HG02759 (cell line): ENCODE measurements at regions not wholly inside any gene's neighbourhood (a gene's known extent, or its start where the extent isn't known, plus 50 kb on each side); places are given as distances from the start of the nearest gene placed in this dataset.
"Not testable (repeated sequence)": the region's sequence is repeated elsewhere in the genome, so short reads cannot be mapped to it uniquely, and the experiment has no call there.

Experiments
- ATAC-seq: cut with Tn5 transposase; IDR thresholded peaks from one replicate; pipeline ENCODE4 v1.9.1; 2021; ENCODE audit warnings: mild to moderate bottlenecking, moderate library complexity; ENCODE audit not compliant: unreplicated experiment

DNA sequence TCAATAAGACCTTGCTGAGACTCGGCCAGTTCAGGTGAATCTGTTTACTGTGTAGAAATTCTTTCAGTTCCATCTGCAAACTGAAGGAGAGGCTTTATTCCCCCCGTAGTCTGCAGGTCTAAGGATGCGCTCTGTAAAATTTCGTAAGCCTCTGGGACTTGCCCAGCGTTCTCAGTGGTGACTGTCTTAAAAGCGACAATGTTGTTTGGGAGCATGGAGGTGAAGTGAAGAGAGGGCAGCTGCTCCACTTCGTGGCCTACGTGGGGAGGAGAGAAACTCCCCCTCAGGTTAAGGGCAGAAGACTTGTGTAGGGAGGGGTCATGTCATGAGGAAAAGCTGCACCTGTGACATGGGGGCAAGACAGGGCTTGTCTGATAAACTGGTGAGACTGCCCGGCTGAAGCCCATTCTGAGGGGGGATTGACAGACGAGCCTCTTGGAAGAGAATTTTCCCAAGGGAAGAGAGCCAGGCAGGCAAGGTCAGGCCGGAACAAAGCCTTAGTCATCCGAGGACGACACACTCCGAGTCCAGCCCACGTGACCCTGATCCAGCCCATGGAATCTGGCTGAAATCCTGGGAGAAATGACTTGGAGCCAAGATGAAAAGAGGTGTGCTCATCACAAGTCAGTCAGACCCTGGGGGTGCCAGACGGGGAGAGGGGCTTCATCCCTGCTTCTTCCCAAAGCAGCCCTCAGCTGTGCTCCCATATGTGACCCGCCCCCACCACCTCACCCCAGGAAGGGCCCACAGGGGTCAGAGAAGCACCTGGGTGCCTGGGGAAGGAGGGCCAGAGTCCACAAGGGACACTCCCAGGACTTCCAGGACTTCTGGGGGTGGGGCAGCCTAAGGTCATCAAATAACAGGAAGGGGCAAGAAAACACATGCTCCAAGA is 88.5 kb upstream of the SH3BP4 start:
- no peak for ATAC-seq

DNA sequence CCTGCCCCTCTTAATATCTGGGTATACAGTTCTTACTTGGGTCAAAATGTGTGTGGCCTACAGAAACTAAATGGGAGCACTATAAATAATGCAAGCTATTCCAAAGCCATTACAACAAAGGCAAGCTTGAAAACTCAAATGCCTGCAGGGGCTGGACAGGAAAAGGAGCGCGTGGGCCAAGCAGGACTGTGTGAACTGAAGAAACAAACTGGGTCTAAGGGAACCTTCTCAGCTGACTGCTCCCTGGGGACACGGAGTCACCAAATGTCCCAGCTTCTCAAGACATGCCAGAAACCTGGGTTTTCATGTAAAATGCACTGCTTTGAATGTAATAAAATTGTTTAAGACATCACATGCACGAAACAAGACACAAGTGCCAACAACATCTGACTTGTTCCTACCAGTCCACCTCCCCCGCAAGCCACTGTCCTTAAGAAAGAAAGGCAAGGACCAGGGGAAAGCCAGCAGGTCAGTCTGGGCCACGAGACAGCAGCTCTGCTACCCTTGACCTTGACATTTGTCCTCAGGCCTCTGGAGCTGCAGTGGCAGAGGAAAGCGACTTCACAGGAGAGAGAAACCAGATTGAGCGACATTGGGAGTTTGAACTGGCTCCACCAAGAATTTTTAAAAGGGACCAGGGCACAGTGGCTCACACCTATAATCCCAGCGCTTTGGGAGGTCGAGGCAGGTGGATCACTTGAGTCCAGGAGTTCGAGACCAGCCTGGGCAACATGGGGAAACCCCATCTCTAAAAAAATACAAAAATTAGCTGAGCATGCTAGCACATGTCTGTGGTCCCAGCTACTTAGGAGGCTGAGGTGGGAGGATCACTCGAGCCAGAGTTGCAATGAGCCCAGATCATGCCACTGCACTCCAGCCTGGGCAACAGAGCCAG is 89.7 kb upstream of the SH3BP4 start:
- no peak for ATAC-seq

DNA sequence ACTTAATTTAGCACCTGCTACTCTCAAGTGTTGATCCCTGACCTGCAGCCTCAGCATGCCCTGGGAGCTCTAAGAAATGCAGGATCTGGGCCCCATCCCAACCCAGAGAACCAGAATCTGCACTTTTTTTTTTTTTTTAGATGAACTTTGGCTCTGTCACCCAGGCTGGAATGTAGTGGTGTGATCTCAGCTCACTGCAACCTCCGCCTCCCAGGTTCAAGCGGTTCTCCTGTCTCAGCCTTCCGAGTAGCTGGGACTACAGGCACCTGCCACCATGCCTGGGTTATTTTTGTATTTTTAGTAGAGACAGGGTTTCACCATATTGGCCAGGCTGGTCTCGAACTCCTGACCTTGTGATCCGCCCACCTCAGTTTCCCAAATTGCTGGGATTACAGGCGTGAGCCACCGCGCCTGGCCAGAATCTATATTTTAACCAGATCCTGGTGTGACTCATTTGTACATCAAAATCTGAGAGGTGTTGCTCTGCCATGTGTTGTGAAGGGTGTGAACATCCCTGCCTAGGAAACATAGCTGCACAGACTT is 92.4 kb upstream of the SH3BP4 start:
- not testable (repeated sequence) for ATAC-seq

- no peak for ATAC-seq
Measured at GRCh38 chr2:234858790-234859329, 93.0 kb upstream of the SH3BP4 start.

- ATAC-seq, result no peak
Measured at GRCh38 chr2:234858145-234858544, 93.7 kb upstream of the SH3BP4 start.

GRCh38 chr2:234853729-234854128 is 98.1 kb upstream of the SH3BP4 start:
- no peak for ATAC-seq

- ATAC-seq, result no peak
Measured at GRCh38 chr2:234852941-234853340, 98.9 kb upstream of the SH3BP4 start.

- no peak for ATAC-seq
Measured at GRCh38 chr2:234852035-234852434, 99.8 kb upstream of the SH3BP4 start.

- no peak for ATAC-seq
Measured at GRCh38 chr2:234851451-234851850, 100.4 kb upstream of the SH3BP4 start.

GRCh38 chr2:234850818-234851217 is 101.0 kb upstream of the SH3BP4 start:
- no peak for ATAC-seq

- ATAC-seq, result no peak
Measured at GRCh38 chr2:234849678-234850077, 102.1 kb upstream of the SH3BP4 start.

GRCh38 chr2:234848578-234848977 is 103.2 kb upstream of the SH3BP4 start:
- ATAC-seq, result no peak

- no peak for ATAC-seq
Measured at GRCh38 chr2:234847639-234848038, 104.2 kb upstream of the SH3BP4 start.

DNA sequence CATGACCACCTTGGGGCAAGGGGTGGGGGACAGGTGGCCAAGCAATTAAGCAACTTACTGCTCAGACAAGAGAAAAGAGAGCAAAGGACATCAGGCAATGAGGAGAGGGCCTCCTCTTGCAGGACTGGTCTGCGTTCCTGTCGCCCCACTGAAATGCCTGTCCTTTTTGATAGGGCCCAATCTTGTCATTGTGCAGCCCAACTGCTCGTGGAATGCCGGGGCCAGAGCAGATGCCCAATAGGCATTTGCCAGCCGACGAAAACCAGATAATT is 104.5 kb upstream of the SH3BP4 start:
- no peak for ATAC-seq

DNA sequence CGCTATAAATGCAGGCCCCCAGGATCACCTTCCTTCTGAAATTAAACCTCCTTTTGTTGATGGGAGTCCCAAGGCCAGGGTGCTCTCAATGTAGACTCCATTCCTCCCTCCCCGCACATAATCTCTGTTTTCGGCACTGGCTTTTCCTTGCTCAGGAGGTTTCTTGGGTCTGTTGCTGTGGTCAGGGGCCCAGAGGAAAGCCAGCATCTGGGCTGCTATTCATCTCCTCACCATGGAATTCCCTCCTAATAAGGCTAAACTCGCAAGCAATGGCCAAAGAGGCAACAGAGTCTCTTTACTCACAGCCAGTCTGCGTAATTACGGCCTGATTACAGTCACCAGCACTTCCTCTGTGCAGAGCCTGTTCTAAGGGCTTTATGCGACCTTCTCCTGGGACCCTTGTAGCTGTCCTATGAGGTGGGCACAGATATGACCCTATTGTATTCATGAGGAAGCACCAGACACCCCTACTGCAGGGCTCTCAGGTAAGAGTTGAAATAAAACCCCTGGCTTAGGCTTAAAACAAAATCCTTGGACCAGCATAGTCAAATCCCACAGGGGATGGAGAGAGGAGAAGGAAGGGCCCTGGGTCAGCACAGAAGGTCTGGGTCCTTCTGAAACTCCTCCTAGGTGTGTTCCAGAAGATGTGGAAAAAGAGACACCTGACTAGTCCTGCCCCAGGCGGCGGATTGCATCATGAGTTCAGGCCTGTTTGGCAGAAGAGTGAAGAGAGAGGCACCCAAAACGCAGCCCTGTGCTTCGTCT is 105.0 kb upstream of the SH3BP4 start:
- ATAC-seq, result no peak

- ATAC-seq, result no peak
Measured at GRCh38 chr2:234845602-234846590, 105.9 kb upstream of the SH3BP4 start.

- no peak for ATAC-seq
Measured at GRCh38 chr2:234843411-234843810, 108.4 kb upstream of the SH3BP4 start.

DNA sequence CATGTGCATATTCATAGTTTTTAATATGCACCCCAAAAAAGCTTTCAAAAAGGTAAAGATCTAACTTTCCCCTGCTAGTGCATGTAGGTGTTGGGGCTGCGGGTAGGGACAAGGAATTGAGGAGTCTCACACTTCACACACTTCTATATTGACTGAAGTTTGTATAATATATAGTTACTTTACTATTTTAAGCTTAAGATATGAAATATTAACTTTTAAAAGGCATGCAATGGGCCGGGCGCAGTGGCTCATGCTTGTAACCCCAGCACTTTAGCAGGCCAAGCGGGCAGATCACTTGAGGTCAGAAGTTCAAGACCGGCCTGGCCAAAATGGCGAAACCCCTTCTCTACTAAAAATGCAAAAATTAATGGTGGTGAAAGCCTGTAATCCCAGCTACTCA is 109.1 kb upstream of the SH3BP4 start:
- ATAC-seq, result no peak

DNA sequence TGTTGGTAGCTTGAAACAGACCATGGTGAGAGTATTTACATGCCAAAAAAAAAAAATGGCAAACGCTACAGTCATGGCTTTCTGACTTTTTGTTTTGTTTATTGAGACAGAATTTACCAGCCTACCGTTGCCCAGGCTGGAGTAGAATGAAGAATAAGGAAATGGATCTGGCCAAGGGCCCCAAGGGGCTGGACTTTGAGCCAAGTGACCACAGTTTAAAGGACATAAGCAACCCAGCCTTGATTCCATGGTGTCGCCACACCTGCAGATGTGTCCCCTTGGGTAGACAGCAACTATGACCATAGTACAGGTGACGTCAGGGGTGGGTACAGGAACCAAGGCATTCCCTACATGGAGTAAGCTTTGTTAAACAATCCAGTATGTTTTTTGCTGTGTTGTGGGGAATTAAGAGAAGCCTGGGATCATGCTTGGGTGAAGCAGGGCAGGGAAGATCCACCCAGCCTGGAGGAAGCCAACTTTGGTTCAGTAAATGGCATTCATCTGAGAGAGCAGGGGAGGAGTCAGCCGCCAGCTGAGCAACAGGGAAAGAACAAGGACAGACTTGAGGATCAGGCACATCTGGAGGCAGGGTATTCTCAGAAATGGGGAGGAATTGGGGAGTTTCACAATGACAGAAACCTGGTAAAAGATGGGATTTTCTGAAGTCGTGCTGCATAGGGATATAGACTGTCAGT is 110.3 kb upstream of the SH3BP4 start:
- ATAC-seq, result no peak
